HL-60 (cell line): ENCODE measurements at regions not wholly inside any gene's neighbourhood (a gene's known extent, or its start where the extent isn't known, plus 50 kb on each side); places are given as distances from the start of the nearest gene placed in this dataset.

ENCODE experiments used
- GABPA ChIP-seq: IDR thresholded peaks from 2 replicates; pipeline ENCODE4 v1.6.1; 2012; ENCODE audit warnings: low read depth
- POLR2AphosphoS5 ChIP-seq: IDR thresholded peaks from 2 replicates; pipeline ENCODE4 v1.6.1; 2012; ENCODE audit warnings: low read depth
- REST ChIP-seq: IDR thresholded peaks from 2 replicates; pipeline ENCODE4 v1.6.1; 2012; ENCODE audit warnings: low read depth; ENCODE audit not compliant: insufficient replicate concordance
- TF ChIP-seq, protein P1 (sequence below): IDR thresholded peaks from one replicate; pipeline ENCODE4 v1.5.1; 2011; ENCODE audit warnings: low read length, control low read depth, inconsistent platforms; ENCODE audit not compliant: insufficient read depth

- TF ChIP-seq, protein P1, sequence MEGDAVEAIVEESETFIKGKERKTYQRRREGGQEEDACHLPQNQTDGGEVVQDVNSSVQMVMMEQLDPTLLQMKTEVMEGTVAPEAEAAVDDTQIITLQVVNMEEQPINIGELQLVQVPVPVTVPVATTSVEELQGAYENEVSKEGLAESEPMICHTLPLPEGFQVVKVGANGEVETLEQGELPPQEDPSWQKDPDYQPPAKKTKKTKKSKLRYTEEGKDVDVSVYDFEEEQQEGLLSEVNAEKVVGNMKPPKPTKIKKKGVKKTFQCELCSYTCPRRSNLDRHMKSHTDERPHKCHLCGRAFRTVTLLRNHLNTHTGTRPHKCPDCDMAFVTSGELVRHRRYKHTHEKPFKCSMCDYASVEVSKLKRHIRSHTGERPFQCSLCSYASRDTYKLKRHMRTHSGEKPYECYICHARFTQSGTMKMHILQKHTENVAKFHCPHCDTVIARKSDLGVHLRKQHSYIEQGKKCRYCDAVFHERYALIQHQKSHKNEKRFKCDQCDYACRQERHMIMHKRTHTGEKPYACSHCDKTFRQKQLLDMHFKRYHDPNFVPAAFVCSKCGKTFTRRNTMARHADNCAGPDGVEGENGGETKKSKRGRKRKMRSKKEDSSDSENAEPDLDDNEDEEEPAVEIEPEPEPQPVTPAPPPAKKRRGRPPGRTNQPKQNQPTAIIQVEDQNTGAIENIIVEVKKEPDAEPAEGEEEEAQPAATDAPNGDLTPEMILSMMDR: no peak
- no peak for TF ChIP-seq POLR2AphosphoS5
- no peak for TF ChIP-seq REST
- no peak for TF ChIP-seq GABPA
Measured at GRCh38 chr9:84125046-84125445, 144.4 kb downstream of the RMI1 start.
